ENCODE measurements at regions not wholly inside any gene's neighbourhood (a gene's known extent, or its start where the extent isn't known, plus 50 kb on each side); places are given as distances from the start of the nearest gene placed in this dataset.

DNA sequence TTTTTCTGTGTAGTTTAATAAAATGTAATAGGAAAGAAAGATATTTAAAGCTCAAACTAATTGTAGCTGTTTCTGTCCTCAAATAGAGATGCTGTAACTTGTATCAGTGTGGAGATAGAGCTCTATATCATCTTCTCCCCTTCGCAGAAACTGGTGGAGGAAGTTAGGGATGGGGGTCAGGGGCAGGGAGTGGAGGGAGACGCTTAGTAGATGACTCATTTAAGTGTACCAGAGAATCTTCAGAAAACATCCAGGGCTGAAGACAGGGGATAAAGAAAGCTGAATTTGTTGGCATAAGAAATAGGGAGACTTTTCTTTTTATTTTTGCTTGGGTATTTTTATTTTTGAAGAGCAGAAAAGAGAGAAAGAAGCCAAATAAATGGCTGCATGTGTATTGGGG is 282.6 kb upstream of the DPYD start:
- DNase-seq, result no peak
- no peak overlapping the region for H3K4me3 ChIP-seq (ENCODE audit: control insufficient read depth in 1 of 7, extremely low read depth in 1 of 7, insufficient read depth in 4 of 7, low read depth in 2 of 7, low read length in 6 of 7)
- H3K4me1 ChIP-seq (ENCODE audit: control extremely low read depth in 1 of 4, control insufficient read depth in 4 of 4, insufficient read depth in 4 of 4, low read length in 3 of 4), result no peaks in the 10 kb centered on the region
- no peaks in the 10 kb centered on the region for H3K36me3 ChIP-seq (ENCODE audit: control insufficient read depth in 4 of 4, insufficient read depth in 4 of 4, low read length in 3 of 4)
- H3K27me3 ChIP-seq (replicated peaks in 2 of 5; ENCODE audit: control insufficient read depth in 4 of 5, insufficient read depth in 5 of 5, low read length in 4 of 5), result peaks cover 0 to 3% (median 0%) of the 10 kb centered on the region in 5 experiments
- ChIA-PET CTCF (no interaction called here), POLR2A (no interaction called here)
- WGBS (ENCODE audit: insufficient coverage), result 80% methylated on average over 1 of the region's 2 CpGs
- no peak overlapping the region for H3K27ac ChIP-seq (ENCODE audit: insufficient read depth in 1 of 2, low read depth in 1 of 2, low read length in 2 of 2, poor library complexity in 1 of 2, severe bottlenecking in 2 of 2)
- H3K9me3 ChIP-seq (ENCODE audit: control extremely low read depth in 1 of 5, control insufficient read depth in 4 of 5, insufficient read depth in 2 of 5, low read depth in 1 of 5, low read length in 4 of 5), result peaks cover 0 to 1% (median 0%) of the 10 kb centered on the region in 5 experiments

DNA sequence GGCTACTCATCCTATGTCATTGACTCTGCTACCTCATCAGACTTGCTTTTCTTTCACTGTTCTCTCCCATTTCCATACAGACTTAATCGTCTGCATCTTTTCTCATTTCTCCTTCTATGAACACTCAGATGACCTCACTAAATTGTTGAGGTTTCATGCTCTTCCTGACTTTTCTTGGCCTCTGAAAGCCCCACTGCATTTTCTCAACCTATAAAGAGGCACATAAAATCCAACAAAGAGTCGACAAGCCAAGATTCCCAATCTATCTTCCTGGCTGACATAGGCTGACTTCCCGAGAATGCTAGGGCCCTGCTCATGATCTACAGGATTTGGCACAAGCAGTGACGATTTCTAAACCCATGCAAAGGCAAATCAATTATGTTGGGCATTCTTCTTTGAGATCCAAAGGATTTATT is 280.8 kb upstream of the DPYD start:
- H3K27ac ChIP-seq (ENCODE audit: insufficient read depth in 1 of 2, low read depth in 1 of 2, low read length in 2 of 2, poor library complexity in 1 of 2, severe bottlenecking in 2 of 2), result no peak overlapping the region
- DNase-seq, result no peak
- no peaks in the 10 kb centered on the region for H3K4me1 ChIP-seq (ENCODE audit: control extremely low read depth in 1 of 4, control insufficient read depth in 4 of 4, insufficient read depth in 4 of 4, low read length in 3 of 4)
- POLR2A ChIA-PET, result no interaction called here
- H3K4me3 ChIP-seq (ENCODE audit: control insufficient read depth in 1 of 7, extremely low read depth in 1 of 7, insufficient read depth in 4 of 7, low read depth in 2 of 7, low read length in 6 of 7), result no peak overlapping the region
- H3K36me3 ChIP-seq (ENCODE audit: control insufficient read depth in 4 of 4, insufficient read depth in 4 of 4, low read length in 3 of 4), result no peaks in the 10 kb centered on the region
- peaks cover 0 to 1% (median 0%) of the 10 kb centered on the region in 5 experiments for H3K9me3 ChIP-seq (ENCODE audit: control extremely low read depth in 1 of 5, control insufficient read depth in 4 of 5, insufficient read depth in 2 of 5, low read depth in 1 of 5, low read length in 4 of 5)
- H3K27me3 ChIP-seq (replicated peaks in 2 of 5; ENCODE audit: control insufficient read depth in 4 of 5, insufficient read depth in 5 of 5, low read length in 4 of 5), result peaks cover 0 to 3% (median 0%) of the 10 kb centered on the region in 5 experiments
- WGBS (ENCODE audit: insufficient coverage), result 84% methylated on average over 3 of the region's 4 CpGs
- CTCF ChIA-PET, result no interaction called here

- H3K27ac ChIP-seq (ENCODE audit: insufficient read depth in 1 of 2, low read depth in 1 of 2, low read length in 2 of 2, poor library complexity in 1 of 2, severe bottlenecking in 2 of 2), result no peak overlapping the region
- H3K9me3 ChIP-seq (ENCODE audit: control extremely low read depth in 1 of 5, control insufficient read depth in 4 of 5, insufficient read depth in 2 of 5, low read depth in 1 of 5, low read length in 4 of 5), result peaks cover 0 to 1% (median 0%) of the 10 kb centered on the region in 5 experiments
- ChIA-PET POLR2A (no interaction called here), CTCF (no interaction called here)
- DNase-seq, result no peak
- H3K36me3 ChIP-seq (ENCODE audit: control insufficient read depth in 4 of 4, insufficient read depth in 4 of 4, low read length in 3 of 4), result no peaks in the 10 kb centered on the region
- no peak overlapping the region for H3K4me3 ChIP-seq (ENCODE audit: control insufficient read depth in 1 of 7, extremely low read depth in 1 of 7, insufficient read depth in 4 of 7, low read depth in 2 of 7, low read length in 6 of 7)
- peaks cover 0 to 2% (median 0%) of the 10 kb centered on the region in 5 experiments for H3K27me3 ChIP-seq (replicated peaks in 2 of 5; ENCODE audit: control insufficient read depth in 4 of 5, insufficient read depth in 5 of 5, low read length in 4 of 5)
- H3K4me1 ChIP-seq (ENCODE audit: control extremely low read depth in 1 of 4, control insufficient read depth in 4 of 4, insufficient read depth in 4 of 4, low read length in 3 of 4), result no peaks in the 10 kb centered on the region
- WGBS (ENCODE audit: insufficient coverage), result 90% methylated on average over 3 of the region's 3 CpGs
Observed at GRCh38 chr1:98197356-98197755, 276.5 kb upstream of the DPYD start.

GRCh38 chr1:98196012-98196411 is 275.2 kb upstream of the DPYD start:
- ChIA-PET POLR2A (no interaction called here), CTCF (no interaction called here)
- Histone ChIP-seq H3K9me3 (ENCODE audit: control extremely low read depth in 1 of 5, control insufficient read depth in 4 of 5, insufficient read depth in 2 of 5, low read depth in 1 of 5, low read length in 4 of 5) (no peaks in the 10 kb centered on the region), H3K4me1 (ENCODE audit: control extremely low read depth in 1 of 4, control insufficient read depth in 4 of 4, insufficient read depth in 4 of 4, low read length in 3 of 4) (no peaks in the 10 kb centered on the region), H3K27me3 (replicated peaks in 2 of 5; ENCODE audit: control insufficient read depth in 4 of 5, insufficient read depth in 5 of 5, low read length in 4 of 5) (no peaks in the 10 kb centered on the region), H3K27ac (ENCODE audit: insufficient read depth in 1 of 2, low read depth in 1 of 2, low read length in 2 of 2, poor library complexity in 1 of 2, severe bottlenecking in 2 of 2) (no peak overlapping the region), H3K36me3 (ENCODE audit: control insufficient read depth in 4 of 4, insufficient read depth in 4 of 4, low read length in 3 of 4) (no peaks in the 10 kb centered on the region), H3K4me3 (ENCODE audit: control insufficient read depth in 1 of 7, extremely low read depth in 1 of 7, insufficient read depth in 4 of 7, low read depth in 2 of 7, low read length in 6 of 7) (no peak overlapping the region)
- DNase-seq, result no peak
- 100% methylated on average over 1 of the region's 2 CpGs for WGBS (ENCODE audit: insufficient coverage)

DNA sequence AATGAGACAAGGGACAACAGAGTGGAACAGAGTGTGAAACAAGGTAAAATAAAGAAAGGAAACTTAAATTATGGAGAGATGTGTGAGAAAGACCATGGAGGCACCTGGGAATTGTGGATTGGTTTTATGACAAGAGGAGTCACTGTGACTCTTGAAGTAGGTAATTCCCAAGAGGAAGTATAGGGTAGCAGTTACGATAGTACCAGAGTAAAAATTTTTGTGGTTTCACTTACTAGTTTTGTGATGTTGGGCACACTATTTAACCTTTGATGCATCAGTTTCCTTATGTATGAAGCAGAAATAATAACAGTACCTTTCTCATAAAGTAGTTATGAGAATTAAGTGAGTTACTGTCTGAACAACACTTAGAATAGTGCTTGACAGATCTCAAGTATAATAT is 267.9 kb upstream of the DPYD start:
- CTCF ChIA-PET, result no interaction called here
- DNase-seq, result no peak
- no CpG with 5 or more reads among the region's 1 CpG for WGBS (ENCODE audit: insufficient coverage)

GRCh38 chr1:98184856-98185255 is 264.0 kb upstream of the DPYD start:
- no CpG with 5 or more reads among the region's 2 CpGs for WGBS (ENCODE audit: insufficient coverage)
- POLR2A ChIA-PET, result no interaction called here
- Histone ChIP-seq H3K27ac (ENCODE audit: insufficient read depth in 1 of 2, low read depth in 1 of 2, low read length in 2 of 2, poor library complexity in 1 of 2, severe bottlenecking in 2 of 2) (no peak overlapping the region), H3K9me3 (ENCODE audit: control extremely low read depth in 1 of 5, control insufficient read depth in 4 of 5, insufficient read depth in 2 of 5, low read depth in 1 of 5, low read length in 4 of 5) (no peaks in the 10 kb centered on the region), H3K4me1 (ENCODE audit: control extremely low read depth in 1 of 4, control insufficient read depth in 4 of 4, insufficient read depth in 4 of 4, low read length in 3 of 4) (no peaks in the 10 kb centered on the region), H3K36me3 (ENCODE audit: control insufficient read depth in 4 of 4, insufficient read depth in 4 of 4, low read length in 3 of 4) (no peaks in the 10 kb centered on the region), H3K27me3 (replicated peaks in 2 of 5; ENCODE audit: control insufficient read depth in 4 of 5, insufficient read depth in 5 of 5, low read length in 4 of 5) (no peaks in the 10 kb centered on the region), H3K4me3 (ENCODE audit: control insufficient read depth in 1 of 7, extremely low read depth in 1 of 7, insufficient read depth in 4 of 7, low read depth in 2 of 7, low read length in 6 of 7) (no peak overlapping the region)
- CTCF ChIA-PET, result no interaction called here
- no peak for DNase-seq

More for the DNA sequence above, 267.9 kb upstream of the DPYD start:
- no peaks in the 10 kb centered on the region for H3K4me1 ChIP-seq (ENCODE audit: control extremely low read depth in 1 of 4, control insufficient read depth in 4 of 4, insufficient read depth in 4 of 4, low read length in 3 of 4)
- H3K36me3 ChIP-seq (ENCODE audit: control insufficient read depth in 4 of 4, insufficient read depth in 4 of 4, low read length in 3 of 4), result no peaks in the 10 kb centered on the region
- H3K9me3 ChIP-seq (ENCODE audit: control extremely low read depth in 1 of 5, control insufficient read depth in 4 of 5, insufficient read depth in 2 of 5, low read depth in 1 of 5, low read length in 4 of 5), result no peaks in the 10 kb centered on the region
- no peak overlapping the region for H3K27ac ChIP-seq (ENCODE audit: insufficient read depth in 1 of 2, low read depth in 1 of 2, low read length in 2 of 2, poor library complexity in 1 of 2, severe bottlenecking in 2 of 2)
- H3K4me3 ChIP-seq (ENCODE audit: control insufficient read depth in 1 of 7, extremely low read depth in 1 of 7, insufficient read depth in 4 of 7, low read depth in 2 of 7, low read length in 6 of 7), result no peak overlapping the region
- no peaks in the 10 kb centered on the region for H3K27me3 ChIP-seq (replicated peaks in 2 of 5; ENCODE audit: control insufficient read depth in 4 of 5, insufficient read depth in 5 of 5, low read length in 4 of 5)
- POLR2A ChIA-PET, result no interaction called here

GRCh38 chr1:98181036-98181764 is 260.4 kb upstream of the DPYD start:
- no peaks in the 10 kb centered on the region for H3K4me1 ChIP-seq (ENCODE audit: control extremely low read depth in 1 of 4, control insufficient read depth in 4 of 4, insufficient read depth in 4 of 4, low read length in 3 of 4)
- H3K9me3 ChIP-seq (ENCODE audit: control extremely low read depth in 1 of 5, control insufficient read depth in 4 of 5, insufficient read depth in 2 of 5, low read depth in 1 of 5, low read length in 4 of 5), result no peaks in the 10 kb centered on the region
- 100% methylated on average over 1 of the region's 1 CpG for WGBS (ENCODE audit: insufficient coverage)
- no peaks in the 10 kb centered on the region for H3K27me3 ChIP-seq (replicated peaks in 2 of 5; ENCODE audit: control insufficient read depth in 4 of 5, insufficient read depth in 5 of 5, low read length in 4 of 5)
- H3K4me3 ChIP-seq (ENCODE audit: control insufficient read depth in 1 of 7, extremely low read depth in 1 of 7, insufficient read depth in 4 of 7, low read depth in 2 of 7, low read length in 6 of 7), result no peak overlapping the region
- DNase-seq, result no peak
- ChIA-PET POLR2A (no interaction called here), CTCF (no interaction called here)
- no peak overlapping the region for H3K27ac ChIP-seq (ENCODE audit: insufficient read depth in 1 of 2, low read depth in 1 of 2, low read length in 2 of 2, poor library complexity in 1 of 2, severe bottlenecking in 2 of 2)
- no peaks in the 10 kb centered on the region for H3K36me3 ChIP-seq (ENCODE audit: control insufficient read depth in 4 of 4, insufficient read depth in 4 of 4, low read length in 3 of 4)

Measured in common myeloid progenitor, CD34-positive (primary cell).